ENCODE measurements at regions not wholly inside any gene's neighbourhood (a gene's known extent, or its start where the extent isn't known, plus 50 kb on each side); places are given as distances from the start of the nearest gene placed in this dataset.

GRCh38 chr7:142594078-142594477, 155.2 kb upstream of the PRSS1 start:
- Histone ChIP-seq H3K4me1 (no peaks in the 10 kb centered on the region), H3K36me3 (no peaks in the 10 kb centered on the region), H3K9me3 (no peaks in the 10 kb centered on the region), H3K4me3 (no peak overlapping the region), H3K27me3 (replicated peaks in 1 of 7) (peaks cover 0 to 18% (median 0%) of the 10 kb centered on the region in 7 donors), H3K27ac (no peak overlapping the region)
- intact Hi-C loops (cut with DNase I; ENCODE audit: low total_unique reads) = no loop called here
- 45 to 89% (median 85%) methylated on average over 1 of the region's 1 CpG for WGBS, 5 donors
- TF ChIP-seq CTCF (IDR thresholded peaks at IDR 0.05 in 8 of 11, conservative IDR thresholded peaks at IDR 0.05 in 3 of 11) = no peak
- TF ChIP-seq POLR2AphosphoS5 (IDR thresholded peaks at IDR 0.05) = no peak
- TF ChIP-seq POLR2A (IDR thresholded peaks at IDR 0.05) = no peak
- DNase-seq = no peak

- WGBS, 5 donors = 76 to 95% (median 87%) methylated on average over 4 of the region's 4 CpGs
- peaks cover 0 to 11% (median 0%) of the 10 kb centered on the region in 7 donors for H3K27me3 ChIP-seq (replicated peaks in 1 of 7)
- no peak overlapping the region for H3K4me3 ChIP-seq
- intact Hi-C loops (cut with DNase I; ENCODE audit: low total_unique reads) = no loop called here
- H3K27ac ChIP-seq = no peak overlapping the region
- no peak for TF ChIP-seq CTCF (IDR thresholded peaks at IDR 0.05 in 8 of 11, conservative IDR thresholded peaks at IDR 0.05 in 3 of 11)
- TF ChIP-seq POLR2AphosphoS5 (IDR thresholded peaks at IDR 0.05) = no peak
- no peaks in the 10 kb centered on the region for H3K36me3 ChIP-seq
- H3K9me3 ChIP-seq = no peaks in the 10 kb centered on the region
- H3K4me1 ChIP-seq = no peaks in the 10 kb centered on the region
- DNase-seq = no peak
Measured at GRCh38 chr7:142593106-142593505, 156.2 kb upstream of the PRSS1 start.

GRCh38 chr7:142592664-142593063, 156.6 kb upstream of the PRSS1 start:
- no peaks in the 10 kb centered on the region for H3K4me1 ChIP-seq
- no peak overlapping the region for H3K4me3 ChIP-seq
- TF ChIP-seq POLR2A (IDR thresholded peaks at IDR 0.05) = no peak
- no peak for TF ChIP-seq POLR2AphosphoS5 (IDR thresholded peaks at IDR 0.05)
- TF ChIP-seq CTCF (IDR thresholded peaks at IDR 0.05 in 8 of 11, conservative IDR thresholded peaks at IDR 0.05 in 3 of 11) = no peak
- H3K36me3 ChIP-seq = no peaks in the 10 kb centered on the region
- no peak for DNase-seq
- no peaks in the 10 kb centered on the region for H3K9me3 ChIP-seq
- peaks cover 0 to 6% (median 0%) of the 10 kb centered on the region in 7 donors for H3K27me3 ChIP-seq (replicated peaks in 1 of 7)
- H3K27ac ChIP-seq = no peak overlapping the region
- WGBS, 5 donors = 58 to 89% (median 83%) methylated on average over 3 of the region's 3 CpGs
- intact Hi-C loops (cut with DNase I; ENCODE audit: low total_unique reads) = no loop called here

- TF ChIP-seq CTCF (IDR thresholded peaks at IDR 0.05 in 8 of 11, conservative IDR thresholded peaks at IDR 0.05 in 3 of 11) (no peak), POLR2AphosphoS5 (IDR thresholded peaks at IDR 0.05) (no peak), POLR2A (IDR thresholded peaks at IDR 0.05) (no peak)
- 68 to 98% (median 86%) methylated on average over 2 of the region's 2 CpGs for WGBS, 5 donors
- H3K36me3 ChIP-seq = no peaks in the 10 kb centered on the region
- DNase-seq = no peak
- no peaks in the 10 kb centered on the region for H3K4me1 ChIP-seq
- peaks cover 0 to 2% (median 0%) of the 10 kb centered on the region in 7 donors for H3K27me3 ChIP-seq (replicated peaks in 1 of 7)
- H3K27ac ChIP-seq = no peak overlapping the region
- intact Hi-C loops (cut with DNase I; ENCODE audit: low total_unique reads) = no loop called here
- no peak overlapping the region for H3K4me3 ChIP-seq
- no peaks in the 10 kb centered on the region for H3K9me3 ChIP-seq
Measured at GRCh38 chr7:142592231-142592630, 157.0 kb upstream of the PRSS1 start.

All from spleen (tissue), 11 donors.